Smooth muscle cell (in vitro differentiated cells): ENCODE measurements at regions not wholly inside any gene's neighbourhood (a gene's known extent, or its start where the extent isn't known, plus 50 kb on each side); places are given as distances from the start of the nearest gene placed in this dataset. TPM values are rescaled to one million over a fixed set of nuclear protein-coding genes. Genes with fewer than 3 reads are reported as not detected.

Experiments
- DNase-seq: peaks from one replicate; lab custom pipeline; 2025; ENCODE audit not compliant: unreplicated experiment; lab: John Stamatoyannopoulos, UW
- H2AFZ ChIP-seq: fragments of 200-600 bp; sonication (generic); 2 replicates; pipeline ENCODE4 v1.6.0; 2016; ENCODE audit warnings: antibody characterized with exemption, low read depth, mild to moderate bottlenecking
- H3F3A ChIP-seq: fragments of 200-600 bp; sonication (generic); 2 replicates; pipeline ENCODE4 v1.6.0; 2017; ENCODE audit warnings: antibody characterized with exemption, low read depth
- H3K27ac ChIP-seq: fragments of 200-600 bp; sonication (generic); 2 replicates; pipeline ENCODE4 v1.5.1; 2016; ENCODE audit warnings: low read depth, mild to moderate bottlenecking
- H3K27me3 ChIP-seq: fragments of 200-600 bp; sonication (generic); 2 replicates; pipeline ENCODE4 v1.6.1; 2016; ENCODE audit warnings: low read depth, mild to moderate bottlenecking
- H3K36me3 ChIP-seq: fragments of 200-600 bp; sonication (generic); 2 replicates; pipeline ENCODE4 v1.5.1; 2016; ENCODE audit warnings: low read depth
- H3K4me1 ChIP-seq: fragments of 200-600 bp; sonication (generic); 2 replicates; pipeline ENCODE4 v1.5.1; 2016; ENCODE audit warnings: low read depth
- H3K4me2 ChIP-seq: fragments of 200-600 bp; sonication (generic); 2 replicates; pipeline ENCODE4 v1.6.0; 2016; ENCODE audit warnings: mild to moderate bottlenecking
- H3K4me3 ChIP-seq: fragments of 200-600 bp; sonication (generic); 2 replicates; pipeline ENCODE4 v1.5.1; 2016; ENCODE audit warnings: mild to moderate bottlenecking
- H3K79me2 ChIP-seq: fragments of 200-600 bp; sonication (generic); 2 replicates; pipeline ENCODE4 v1.6.0; 2016; ENCODE audit warnings: low read depth, mild to moderate bottlenecking
- H3K9ac ChIP-seq: fragments of 200-600 bp; sonication (generic); 2 replicates; pipeline ENCODE4 v1.6.0; 2016; ENCODE audit warnings: low read depth
- H3K9me3 ChIP-seq: fragments of 200-600 bp; sonication (generic); replicated peaks from 2 replicates; pipeline ENCODE4 v1.5.1; 2016; ENCODE audit warnings: low read depth
- H4K20me1 ChIP-seq: fragments of 200-600 bp; sonication (generic); 2 replicates; pipeline ENCODE4 v1.6.0; 2016; ENCODE audit warnings: low read depth
- WGBS: methylation state at CpG from one replicate; pipeline ENCODE4 v1.1.7; 2016; ENCODE audit warnings: low lambda C conversion rate; 5-methylcytosine and 5-hydroxymethylcytosine counted together
- small RNA-seq: library from RNA; depleted of rRNA; stranded (forward); fragments of <200 nt; gene quantifications from one replicate; pipeline ENCODE3, GENCODE V24; 2014
- TF ChIP-seq, protein P1 (sequence below): fragments of 200-600 bp; sonication (generic); IDR thresholded peaks from 2 replicates; pipeline ENCODE4 v1.5.1; 2017; ENCODE audit warnings: borderline replicate concordance, mild to moderate bottlenecking, antibody characterized with exemption; ENCODE audit not compliant: insufficient read depth, poor library complexity, severe bottlenecking

DNA sequence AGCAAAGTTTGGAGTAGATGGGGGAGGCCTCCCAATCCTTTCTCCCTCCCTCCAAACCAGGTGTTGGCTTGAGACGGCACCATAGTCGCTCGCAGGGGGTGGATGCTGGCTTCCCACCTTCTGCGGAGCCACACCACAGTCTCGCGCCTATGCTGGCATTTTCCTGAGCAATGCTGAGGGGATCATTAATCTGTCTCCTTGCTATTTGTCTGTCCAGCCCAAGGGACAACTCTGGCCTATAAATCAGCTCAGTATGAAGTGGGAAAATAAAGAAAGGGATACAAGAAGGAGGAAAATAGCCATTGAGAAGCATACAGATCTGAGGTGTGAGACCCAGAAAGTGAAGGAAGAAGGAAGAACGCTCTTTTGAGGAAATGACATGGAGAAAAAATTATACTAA is 53.5 kb upstream of the CADM1 start:
- no peaks in the 10 kb centered on the region for H3F3A ChIP-seq
- H2AFZ ChIP-seq: no peak overlapping the region
- H3K9ac ChIP-seq: no peak overlapping the region
- WGBS: 90% methylated on average over 7 of the region's 7 CpGs
- no peaks in the 10 kb centered on the region for H3K36me3 ChIP-seq
- no peaks in the 10 kb centered on the region for H3K79me2 ChIP-seq
- H3K4me1 ChIP-seq: no peaks in the 10 kb centered on the region
- no peaks in the 10 kb centered on the region for H4K20me1 ChIP-seq
- H3K4me2 ChIP-seq: no peak overlapping the region
- no peak for DNase-seq
- no peaks in the 10 kb centered on the region for H3K27me3 ChIP-seq
- no peak overlapping the region for H3K4me3 ChIP-seq
- H3K27ac ChIP-seq: no peak overlapping the region
- H3K9me3 ChIP-seq: no peaks in the 10 kb centered on the region
- TF ChIP-seq, protein P1, sequence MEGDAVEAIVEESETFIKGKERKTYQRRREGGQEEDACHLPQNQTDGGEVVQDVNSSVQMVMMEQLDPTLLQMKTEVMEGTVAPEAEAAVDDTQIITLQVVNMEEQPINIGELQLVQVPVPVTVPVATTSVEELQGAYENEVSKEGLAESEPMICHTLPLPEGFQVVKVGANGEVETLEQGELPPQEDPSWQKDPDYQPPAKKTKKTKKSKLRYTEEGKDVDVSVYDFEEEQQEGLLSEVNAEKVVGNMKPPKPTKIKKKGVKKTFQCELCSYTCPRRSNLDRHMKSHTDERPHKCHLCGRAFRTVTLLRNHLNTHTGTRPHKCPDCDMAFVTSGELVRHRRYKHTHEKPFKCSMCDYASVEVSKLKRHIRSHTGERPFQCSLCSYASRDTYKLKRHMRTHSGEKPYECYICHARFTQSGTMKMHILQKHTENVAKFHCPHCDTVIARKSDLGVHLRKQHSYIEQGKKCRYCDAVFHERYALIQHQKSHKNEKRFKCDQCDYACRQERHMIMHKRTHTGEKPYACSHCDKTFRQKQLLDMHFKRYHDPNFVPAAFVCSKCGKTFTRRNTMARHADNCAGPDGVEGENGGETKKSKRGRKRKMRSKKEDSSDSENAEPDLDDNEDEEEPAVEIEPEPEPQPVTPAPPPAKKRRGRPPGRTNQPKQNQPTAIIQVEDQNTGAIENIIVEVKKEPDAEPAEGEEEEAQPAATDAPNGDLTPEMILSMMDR: no peak

- no peaks in the 10 kb centered on the region for H3K4me1 ChIP-seq
- H3F3A ChIP-seq: no peaks in the 10 kb centered on the region
- H3K9ac ChIP-seq: no peak overlapping the region
- DNase-seq: no peak
- no peak overlapping the region for H3K27ac ChIP-seq
- H3K4me3 ChIP-seq: no peak overlapping the region
- H2AFZ ChIP-seq: no peak overlapping the region
- H3K9me3 ChIP-seq: no peaks in the 10 kb centered on the region
- no peaks in the 10 kb centered on the region for H3K79me2 ChIP-seq
- no peak overlapping the region for H3K4me2 ChIP-seq
- H3K36me3 ChIP-seq: no peaks in the 10 kb centered on the region
- WGBS: 84% methylated on average over 7 of the region's 7 CpGs
- H4K20me1 ChIP-seq: no peaks in the 10 kb centered on the region
- TF ChIP-seq, protein P1: no peak
- H3K27me3 ChIP-seq: no peaks in the 10 kb centered on the region
These were observed 52.8 kb upstream of the CADM1 start for GRCh38 chr11:115556984-115557383.

GRCh38 chr11:115555336-115556090 is 51.3 kb upstream of the CADM1 start:
- TF ChIP-seq, protein P1: no peak
- DNase-seq: no peak
- no peaks in the 10 kb centered on the region for H3K9me3 ChIP-seq
- no peaks in the 10 kb centered on the region for H3F3A ChIP-seq
- no peaks in the 10 kb centered on the region for H3K36me3 ChIP-seq
- no peaks in the 10 kb centered on the region for H3K79me2 ChIP-seq
- no peak overlapping the region for H3K4me2 ChIP-seq
- H3K4me3 ChIP-seq: no peak overlapping the region
- no peak overlapping the region for H2AFZ ChIP-seq
- no peak overlapping the region for H3K9ac ChIP-seq
- no peak overlapping the region for H3K27ac ChIP-seq
- no peaks in the 10 kb centered on the region for H3K27me3 ChIP-seq
- H4K20me1 ChIP-seq: no peaks in the 10 kb centered on the region
- no peaks in the 10 kb centered on the region for H3K4me1 ChIP-seq
- WGBS: 69% methylated on average over 3 of the region's 3 CpGs

Small RNA genes lying in the stretch of these regions (small RNA-seq; reads per million reads assigned to genes)
- not detected for gene AP000770.2
- gene RF01210: not detected
- gene RPL12P46: not detected
